ENCODE measurements at regions not wholly inside any gene's neighbourhood (a gene's known extent, or its start where the extent isn't known, plus 50 kb on each side); places are given as distances from the start of the nearest gene placed in this dataset.

GRCh38 chr22:47249370-47249928, 487.0 kb downstream of the TBC1D22A start:
- DNase-seq (ENCODE audit: low spot score) (no peak), ATAC-seq (ENCODE audit: insufficient number of reproducible peaks, low FRiP score, low read depth) (no peak)
- H3K27me3 ChIP-seq (replicated peaks; ENCODE audit: insufficient read depth), result no peaks in the 10 kb centered on the region

GRCh38 chr22:47248925-47249324, 486.5 kb downstream of the TBC1D22A start:
- no peak for TF ChIP-seq CTCF (IDR thresholded peaks at IDR 0.05)
- ATAC-seq (ENCODE audit: insufficient number of reproducible peaks, low FRiP score, low read depth), result no peak
- no peak overlapping the region for H3K4me3 ChIP-seq
- H3K36me3 ChIP-seq, result no peaks in the 10 kb centered on the region
- no peaks in the 10 kb centered on the region for H3K27me3 ChIP-seq (replicated peaks; ENCODE audit: insufficient read depth)
- no peak for DNase-seq (ENCODE audit: low spot score)
- no peaks in the 10 kb centered on the region for H3K4me1 ChIP-seq (ENCODE audit: control insufficient read depth in 1 of 2, low read depth in 2 of 2)
- H3K27ac ChIP-seq, result no peak overlapping the region
- H3K9me3 ChIP-seq, result no peaks in the 10 kb centered on the region

More at GRCh38 chr22:47249370-47249928, 487.0 kb downstream of the TBC1D22A start:
- H3K36me3 ChIP-seq, result no peaks in the 10 kb centered on the region
- no peak for TF ChIP-seq CTCF (IDR thresholded peaks at IDR 0.05)
- H3K4me3 ChIP-seq, result no peak overlapping the region
- no peak overlapping the region for H3K27ac ChIP-seq
- H3K4me1 ChIP-seq (ENCODE audit: control insufficient read depth in 1 of 2, low read depth in 2 of 2), result no peaks in the 10 kb centered on the region
- H3K9me3 ChIP-seq, result no peaks in the 10 kb centered on the region

- DNase-seq (ENCODE audit: low spot score) (no peak), ATAC-seq (ENCODE audit: insufficient number of reproducible peaks, low FRiP score, low read depth) (no peak)
- Histone ChIP-seq H3K27ac (no peak overlapping the region), H3K9me3 (peaks cover 6% of the 10 kb centered on the region), H3K4me3 (no peak overlapping the region), H3K36me3 (no peaks in the 10 kb centered on the region), H3K4me1 (ENCODE audit: control insufficient read depth in 1 of 2, low read depth in 2 of 2) (no peaks in the 10 kb centered on the region), H3K27me3 (replicated peaks; ENCODE audit: insufficient read depth) (no peaks in the 10 kb centered on the region)
- no peak for TF ChIP-seq CTCF (IDR thresholded peaks at IDR 0.05)
These were observed 485.3 kb downstream of the TBC1D22A start for GRCh38 chr22:47247579-47248240.

- no peaks in the 10 kb centered on the region for H3K36me3 ChIP-seq
- H3K27me3 ChIP-seq (replicated peaks; ENCODE audit: insufficient read depth), result no peaks in the 10 kb centered on the region
- H3K27ac ChIP-seq, result no peak overlapping the region
- ATAC-seq (ENCODE audit: insufficient number of reproducible peaks, low FRiP score, low read depth) (no peak), DNase-seq (ENCODE audit: low spot score) (no peak)
- no peak overlapping the region for H3K4me3 ChIP-seq
- no peaks in the 10 kb centered on the region for H3K4me1 ChIP-seq (ENCODE audit: control insufficient read depth in 1 of 2, low read depth in 2 of 2)
- TF ChIP-seq CTCF (IDR thresholded peaks at IDR 0.05), result no peak
- H3K9me3 ChIP-seq, result peaks cover 9% of the 10 kb centered on the region
These were observed 483.3 kb downstream of the TBC1D22A start for GRCh38 chr22:47245786-47246185.

GRCh38 chr22:47245286-47245685, 482.8 kb downstream of the TBC1D22A start:
- ATAC-seq (ENCODE audit: insufficient number of reproducible peaks, low FRiP score, low read depth) (no peak), DNase-seq (ENCODE audit: low spot score) (no peak)
- Histone ChIP-seq H3K27me3 (replicated peaks; ENCODE audit: insufficient read depth) (no peaks in the 10 kb centered on the region), H3K4me3 (no peak overlapping the region), H3K27ac (no peak overlapping the region), H3K36me3 (no peaks in the 10 kb centered on the region), H3K9me3 (peaks cover 9% of the 10 kb centered on the region), H3K4me1 (ENCODE audit: control insufficient read depth in 1 of 2, low read depth in 2 of 2) (no peaks in the 10 kb centered on the region)
- TF ChIP-seq CTCF (IDR thresholded peaks at IDR 0.05), result no peak
